HG02973 (cell line): ENCODE measurements at regions not wholly inside any gene's neighbourhood (a gene's known extent, or its start where the extent isn't known, plus 50 kb on each side); places are given as distances from the start of the nearest gene placed in this dataset.

Source experiments
- ATAC-seq: cut with Tn5 transposase; IDR thresholded peaks from one replicate; pipeline ENCODE4 v1.9.1; 2021; ENCODE audit warnings: moderate library complexity; ENCODE audit not compliant: unreplicated experiment

- ATAC-seq = no peak
Measured at GRCh38 chr2:147098940-147099339, 745.9 kb upstream of the ACVR2A start.

- ATAC-seq = no peak
Measured at GRCh38 chr2:147097747-147098146, 747.1 kb upstream of the ACVR2A start.

DNA sequence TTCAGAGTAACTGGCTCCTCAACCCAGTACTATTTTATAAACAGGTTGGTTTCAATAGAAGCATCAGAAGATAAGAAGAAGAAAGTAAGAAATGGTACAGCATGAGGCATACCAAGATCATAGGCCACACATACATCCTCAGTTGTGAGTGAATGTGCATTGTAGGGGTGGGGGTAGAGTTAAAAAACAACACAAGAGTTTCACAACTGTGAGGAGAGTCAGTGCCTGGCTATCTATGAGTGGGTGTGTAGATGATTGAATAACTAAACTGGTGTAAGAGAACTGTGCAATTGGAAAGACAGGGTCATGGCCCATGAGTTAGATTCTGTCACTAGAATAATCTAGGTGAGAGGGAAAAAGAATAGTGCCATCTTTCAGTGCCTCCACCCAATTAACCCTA, 748.2 kb upstream of the ACVR2A start:
- ATAC-seq = no peak

GRCh38 chr2:147095376-147095775, 749.5 kb upstream of the ACVR2A start:
- no peak for ATAC-seq

DNA sequence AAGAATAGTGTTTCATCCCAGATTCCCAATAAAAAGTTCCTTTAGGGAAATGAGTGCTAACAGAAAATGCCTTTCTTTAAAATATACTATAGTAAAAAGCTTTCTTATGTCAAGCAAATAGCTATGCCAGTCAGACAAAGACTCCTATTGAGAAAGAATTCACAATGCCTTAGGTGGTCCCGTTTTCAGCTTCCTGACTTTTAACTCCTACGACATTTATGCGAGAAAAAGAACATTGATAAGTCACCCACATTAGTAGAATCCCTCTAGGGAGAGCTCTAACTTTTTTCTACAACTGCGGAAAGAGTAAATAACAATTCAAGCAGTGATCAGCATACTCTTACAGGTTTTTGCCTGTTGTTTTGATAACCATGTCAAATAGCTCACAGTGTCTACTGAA, 750.8 kb upstream of the ACVR2A start:
- ATAC-seq = no peak

DNA sequence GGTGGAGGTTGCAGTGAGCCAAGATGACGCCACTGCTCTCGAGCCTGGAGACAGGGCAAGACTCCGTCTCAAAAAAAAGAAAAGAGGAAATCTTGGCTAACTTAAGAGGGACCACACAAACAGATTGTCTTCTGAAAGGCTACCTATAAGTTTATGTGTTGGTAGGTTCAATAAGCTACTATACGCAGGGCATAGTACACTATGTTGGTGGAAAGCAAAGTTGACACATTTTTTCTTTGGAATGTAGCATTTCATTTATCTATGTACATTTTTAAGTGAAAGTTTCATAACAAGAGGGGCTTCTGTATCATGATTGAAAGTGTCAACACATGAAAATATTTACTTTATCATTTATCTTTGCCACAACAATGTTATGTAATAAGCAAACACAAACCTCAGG, 752.6 kb upstream of the ACVR2A start:
- ATAC-seq = no peak

DNA sequence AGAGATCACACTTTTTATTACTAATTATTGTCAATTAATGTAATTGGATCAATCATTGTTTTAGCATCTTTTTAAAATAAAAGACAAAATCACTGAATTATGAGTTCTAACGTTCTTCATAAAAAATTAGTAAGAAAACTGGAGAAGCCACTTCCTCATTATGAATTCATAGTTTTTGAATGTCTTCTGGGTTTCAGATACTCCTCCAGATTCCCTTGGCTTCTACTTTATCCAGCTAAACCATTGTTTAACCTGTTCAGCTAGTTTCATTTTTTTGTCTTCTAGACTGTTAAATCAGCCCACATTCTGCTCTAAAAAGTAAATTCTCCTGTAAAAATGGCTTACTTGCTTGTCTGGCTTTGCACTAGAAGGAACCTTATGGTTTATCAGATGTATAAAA, 753.4 kb upstream of the ACVR2A start:
- no peak for ATAC-seq

GRCh38 chr2:147088871-147089270, 756.0 kb upstream of the ACVR2A start:
- no peak for ATAC-seq

- no peak for ATAC-seq
Measured at GRCh38 chr2:147086715-147087114, 758.1 kb upstream of the ACVR2A start.

GRCh38 chr2:147083664-147084063, 761.2 kb upstream of the ACVR2A start:
- ATAC-seq = no peak

DNA sequence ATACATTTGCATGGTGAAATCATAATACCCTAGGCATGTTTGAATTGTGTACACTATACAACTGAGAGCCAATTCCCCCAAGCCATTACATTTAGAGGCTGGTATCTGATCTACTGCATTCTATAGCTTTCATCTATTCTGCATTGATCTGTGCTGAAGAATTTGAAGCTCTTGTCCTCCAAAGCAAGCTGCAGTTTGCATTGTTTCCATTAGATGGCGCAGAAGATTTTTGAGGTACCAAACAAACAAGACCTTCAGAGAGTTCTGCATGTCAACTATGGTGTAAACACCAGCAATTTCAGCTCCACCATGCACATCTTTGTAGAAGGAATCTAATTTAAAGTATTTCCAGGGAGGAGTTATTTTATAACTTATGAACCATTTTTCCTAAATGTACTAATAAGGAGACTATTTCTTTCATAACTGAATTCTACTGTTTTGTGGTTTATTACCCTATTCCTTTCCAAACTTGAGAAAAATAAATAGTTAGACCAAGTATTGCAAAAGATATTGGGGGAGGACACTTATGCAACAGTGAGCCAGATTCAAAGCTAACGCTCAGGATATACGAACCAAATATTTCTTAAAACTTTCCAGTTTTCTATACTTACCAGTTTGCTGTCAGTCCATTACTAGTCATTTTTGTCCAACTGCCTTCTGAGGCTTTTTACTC, 761.8 kb upstream of the ACVR2A start:
- peak; percentile 91 for ATAC-seq

GRCh38 chr2:147081831-147082230, 763.0 kb upstream of the ACVR2A start:
- ATAC-seq = no peak

- ATAC-seq = no peak
Measured at GRCh38 chr2:147076634-147077033, 768.2 kb upstream of the ACVR2A start.

- ATAC-seq = no peak
Measured at GRCh38 chr2:147068071-147068470, 776.8 kb upstream of the ACVR2A start.

DNA sequence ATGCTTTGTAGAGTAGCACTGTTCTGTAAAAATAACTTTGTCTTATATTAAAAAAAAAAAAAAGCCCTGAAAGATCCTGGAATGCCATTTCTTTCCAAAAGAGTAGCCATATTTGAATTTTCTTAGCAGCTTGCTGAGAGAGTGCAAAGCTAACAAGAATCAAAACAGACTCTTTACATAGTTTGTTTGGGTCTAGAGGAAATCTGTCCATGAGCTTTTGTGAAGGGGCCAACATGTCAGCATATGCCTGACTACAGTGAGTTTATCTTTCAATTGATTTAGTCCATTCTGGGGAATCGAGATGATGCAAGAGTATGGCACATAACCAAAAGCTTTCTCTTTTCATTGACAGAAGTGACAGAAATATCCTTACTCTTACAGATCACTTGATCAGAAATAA, 777.7 kb upstream of the ACVR2A start:
- ATAC-seq = no peak

DNA sequence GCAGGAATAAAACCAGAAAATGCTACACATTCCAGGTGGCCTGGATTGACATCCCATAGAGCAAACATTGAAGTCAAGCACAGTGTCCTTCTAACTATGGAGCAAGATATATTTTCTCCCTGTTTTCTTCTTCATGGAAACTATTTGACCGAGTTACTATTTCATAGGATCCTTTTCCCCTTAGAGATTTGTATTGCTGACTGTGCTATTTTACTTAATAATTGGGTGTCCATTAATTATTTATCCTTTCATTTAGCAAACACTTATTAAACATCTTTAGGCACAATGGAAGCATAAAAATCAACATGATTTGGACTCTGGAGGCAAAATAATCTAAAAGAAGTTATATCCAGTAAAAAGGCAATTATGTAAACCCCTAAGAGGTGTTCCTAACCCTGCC, 782.8 kb upstream of the ACVR2A start:
- ATAC-seq = no peak

GRCh38 chr2:147061269-147061668, 783.6 kb upstream of the ACVR2A start:
- ATAC-seq = no peak

DNA sequence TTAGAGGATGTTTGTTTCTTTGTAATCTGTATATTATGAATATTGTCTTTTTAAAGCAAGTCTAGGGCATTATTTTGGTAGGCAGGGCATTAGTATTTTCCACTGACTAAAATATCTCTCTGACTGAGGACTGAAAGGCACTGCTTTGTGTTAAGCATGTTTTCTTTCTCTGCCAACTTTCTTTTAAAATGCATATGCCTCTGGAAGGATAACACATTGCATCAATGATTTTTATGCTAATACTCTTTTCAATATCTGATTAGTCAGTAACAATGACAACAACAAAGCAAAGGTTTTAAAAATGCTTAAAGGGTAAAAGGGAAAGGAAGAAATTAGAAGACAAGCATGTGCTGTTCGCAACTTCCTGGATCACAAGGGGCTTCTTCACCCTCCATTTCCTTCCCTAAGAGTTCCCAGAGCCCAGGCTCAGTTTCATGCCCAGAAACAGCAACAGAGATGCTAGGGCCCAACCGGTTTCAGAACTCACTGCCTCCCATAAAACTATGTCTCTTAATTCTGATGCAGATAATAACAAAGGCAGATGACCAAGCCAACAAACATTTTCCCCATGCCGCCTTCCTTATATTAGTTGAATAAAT, 786.8 kb upstream of the ACVR2A start:
- ATAC-seq = no peak

GRCh38 chr2:147051814-147052213, 793.0 kb upstream of the ACVR2A start:
- no peak for ATAC-seq

DNA sequence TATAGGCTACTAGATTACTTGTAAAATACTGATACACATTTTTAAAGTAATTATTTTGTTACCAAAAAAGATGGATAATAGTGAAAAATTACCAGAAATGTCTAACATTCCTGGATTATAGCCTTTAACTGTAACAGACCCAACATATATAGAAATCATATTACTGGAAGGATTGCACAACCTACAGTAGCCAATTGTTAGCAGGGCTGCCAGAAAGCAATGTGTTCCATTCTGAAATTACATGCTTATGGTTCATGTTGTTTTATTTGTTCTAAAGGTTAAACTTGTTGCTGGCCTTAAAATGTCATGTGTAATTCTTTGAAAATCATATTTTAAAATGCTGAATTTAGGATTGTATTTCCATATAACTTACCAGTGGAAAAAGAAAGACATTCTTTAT, 793.6 kb upstream of the ACVR2A start:
- ATAC-seq = no peak

DNA sequence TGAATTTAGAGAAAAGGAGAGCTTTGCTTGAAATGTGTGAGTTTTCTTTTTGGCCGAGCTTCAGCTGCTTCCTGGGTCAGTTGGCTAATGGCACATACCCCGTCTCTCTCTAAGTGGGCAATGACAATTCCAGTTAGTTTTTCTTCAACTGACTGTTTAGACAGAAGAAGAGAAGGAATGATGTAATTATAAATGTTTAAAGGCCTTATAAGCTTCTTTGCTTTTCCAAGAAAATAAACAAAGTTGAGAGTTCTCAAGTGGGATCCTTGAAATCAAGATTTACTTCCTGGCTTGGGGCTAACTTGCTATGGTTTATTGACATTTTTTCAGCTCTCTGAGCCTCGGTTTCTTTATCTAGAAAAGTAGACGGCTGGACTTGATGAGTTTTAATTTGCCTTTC, 794.9 kb upstream of the ACVR2A start:
- ATAC-seq = no peak

DNA sequence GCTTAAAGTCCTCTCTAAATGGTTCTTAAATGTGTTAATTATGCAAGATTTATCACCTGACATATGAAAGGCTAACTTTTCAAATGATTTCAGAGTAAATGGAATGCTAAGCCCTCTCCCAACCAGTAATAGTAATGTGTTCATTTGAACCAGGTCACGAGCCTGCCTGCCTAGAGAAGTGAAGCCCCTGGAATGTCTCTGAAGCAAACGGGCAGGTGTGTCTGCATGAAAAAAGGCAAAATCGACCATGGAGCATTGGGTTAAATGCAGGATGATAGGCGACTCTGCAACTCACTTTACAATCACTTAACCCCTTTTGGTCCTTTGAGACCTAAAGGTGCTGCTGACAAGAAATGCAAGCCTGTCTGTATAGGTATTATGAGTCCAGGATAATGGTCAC, 798.4 kb upstream of the ACVR2A start:
- ATAC-seq = no peak

- peak; percentile 57 for ATAC-seq
Measured at GRCh38 chr2:147045113-147045512, 799.7 kb upstream of the ACVR2A start.
